Fibroblast of pulmonary artery (primary cell): ENCODE measurements at regions not wholly inside any gene's neighbourhood (a gene's known extent, or its start where the extent isn't known, plus 50 kb on each side); places are given as distances from the start of the nearest gene placed in this dataset.
"Not testable (repeated sequence)": the region's sequence is repeated elsewhere in the genome, so short reads cannot be mapped to it uniquely, and the experiment has no call there.

ENCODE experiments used
- DNase-seq: peaks from one replicate; pipeline ENCODE4 v3.0.0-alpha.2; 2010; ENCODE audit warnings: low read depth
- H3K4me3 ChIP-seq: replicated peaks from 2 replicates; pipeline ENCODE4 v1.5.1; 2011; ENCODE audit warnings: low read depth, mild to moderate bottlenecking, control low read depth, low read length, moderate library complexity
- TF ChIP-seq, protein P1 (sequence below): IDR thresholded peaks from 2 replicates; pipeline ENCODE4 v1.5.1; 2011; ENCODE audit warnings: mild to moderate bottlenecking, control low read depth, low read length, inconsistent platforms; ENCODE audit errors: missing control alignments

DNA sequence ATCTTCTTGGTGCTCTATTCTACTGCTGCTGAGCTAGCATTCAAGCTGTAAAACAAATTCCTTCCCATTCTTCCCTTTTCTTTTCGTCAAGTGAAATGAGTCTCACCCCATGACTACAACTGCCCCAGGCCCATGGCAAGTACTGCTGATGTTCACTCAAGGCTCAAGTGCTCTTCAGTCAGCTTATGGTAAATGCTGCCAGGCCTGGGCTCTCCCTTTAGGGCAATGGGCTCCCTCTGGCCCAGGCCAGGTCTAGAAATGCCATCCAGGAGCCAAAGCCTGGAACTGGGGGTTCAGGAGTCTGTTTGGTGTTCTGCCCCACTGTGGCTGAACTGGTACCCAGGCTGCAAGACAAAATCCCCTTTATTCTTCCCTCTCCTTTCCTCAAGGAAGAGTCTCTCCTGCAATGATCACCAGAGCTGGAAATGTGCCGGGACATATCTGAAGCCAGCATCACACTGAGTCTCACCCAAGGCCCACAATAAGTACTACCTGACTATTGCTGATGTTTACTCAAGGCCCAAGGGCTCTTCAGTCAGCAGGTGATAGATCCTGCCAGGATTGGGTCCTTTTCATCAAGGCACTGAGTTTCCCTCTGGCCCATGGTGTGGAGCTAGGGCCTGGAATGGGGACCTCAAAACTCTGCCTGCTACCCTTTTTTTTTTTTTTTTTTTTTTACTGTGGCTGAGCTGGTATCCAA, 205.0 kb upstream of the STAC start:
- H3K4me3 ChIP-seq, result no peak overlapping the region

DNA sequence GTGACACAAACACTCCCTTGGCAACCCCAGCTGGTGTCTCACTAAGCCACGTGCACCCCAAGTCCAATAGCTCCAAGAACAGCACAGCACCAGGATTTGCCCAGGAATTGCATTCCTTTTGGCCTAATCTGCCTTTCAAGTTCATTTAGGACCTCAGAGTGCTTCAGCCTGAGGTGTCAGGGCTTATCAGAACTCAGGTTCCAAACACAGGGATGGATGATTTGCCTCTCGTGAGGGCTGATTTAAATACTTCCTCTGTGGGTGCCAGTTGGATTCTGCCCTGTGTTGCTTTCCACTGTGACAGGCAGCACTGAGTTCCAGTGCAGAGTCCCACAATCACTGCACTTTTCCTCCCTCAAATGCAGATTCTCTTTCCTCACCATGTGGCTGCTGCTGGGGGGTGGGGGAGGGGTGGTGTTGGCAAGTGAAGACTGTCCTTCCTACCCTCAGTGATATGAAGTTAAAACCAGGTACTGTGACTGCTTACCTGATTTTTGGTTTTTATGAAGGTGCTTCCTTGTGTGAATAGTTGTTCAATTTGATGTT, 204.3 kb upstream of the STAC start:
- TF ChIP-seq, protein P1, sequence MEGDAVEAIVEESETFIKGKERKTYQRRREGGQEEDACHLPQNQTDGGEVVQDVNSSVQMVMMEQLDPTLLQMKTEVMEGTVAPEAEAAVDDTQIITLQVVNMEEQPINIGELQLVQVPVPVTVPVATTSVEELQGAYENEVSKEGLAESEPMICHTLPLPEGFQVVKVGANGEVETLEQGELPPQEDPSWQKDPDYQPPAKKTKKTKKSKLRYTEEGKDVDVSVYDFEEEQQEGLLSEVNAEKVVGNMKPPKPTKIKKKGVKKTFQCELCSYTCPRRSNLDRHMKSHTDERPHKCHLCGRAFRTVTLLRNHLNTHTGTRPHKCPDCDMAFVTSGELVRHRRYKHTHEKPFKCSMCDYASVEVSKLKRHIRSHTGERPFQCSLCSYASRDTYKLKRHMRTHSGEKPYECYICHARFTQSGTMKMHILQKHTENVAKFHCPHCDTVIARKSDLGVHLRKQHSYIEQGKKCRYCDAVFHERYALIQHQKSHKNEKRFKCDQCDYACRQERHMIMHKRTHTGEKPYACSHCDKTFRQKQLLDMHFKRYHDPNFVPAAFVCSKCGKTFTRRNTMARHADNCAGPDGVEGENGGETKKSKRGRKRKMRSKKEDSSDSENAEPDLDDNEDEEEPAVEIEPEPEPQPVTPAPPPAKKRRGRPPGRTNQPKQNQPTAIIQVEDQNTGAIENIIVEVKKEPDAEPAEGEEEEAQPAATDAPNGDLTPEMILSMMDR, result no peak
- H3K4me3 ChIP-seq, result no peak overlapping the region
- no peak for DNase-seq

More for the DNA sequence above, 205.0 kb upstream of the STAC start:
- no peak for DNase-seq
- TF ChIP-seq, protein P1, result no peak

DNA sequence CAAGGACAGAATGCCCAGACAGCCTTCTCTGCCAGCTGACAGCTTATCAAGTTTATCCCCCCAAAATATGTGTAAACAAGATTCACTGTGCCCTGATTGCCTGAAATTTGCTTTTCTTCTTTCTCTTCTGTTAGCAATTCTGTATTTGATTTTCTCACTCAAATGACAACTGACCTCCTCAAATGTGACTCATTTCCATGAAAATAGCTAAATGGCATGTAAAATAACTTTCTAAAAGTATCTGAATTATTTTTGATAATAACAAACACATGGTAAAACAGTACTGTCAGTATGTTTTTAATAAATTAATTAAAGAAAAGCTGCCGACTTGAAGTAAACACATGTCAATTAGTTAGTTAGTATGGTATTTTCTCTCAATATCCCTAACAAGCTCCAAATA, 202.3 kb upstream of the STAC start:
- TF ChIP-seq, protein P1, result no peak
- no peak for DNase-seq
- no peak overlapping the region for H3K4me3 ChIP-seq

DNA sequence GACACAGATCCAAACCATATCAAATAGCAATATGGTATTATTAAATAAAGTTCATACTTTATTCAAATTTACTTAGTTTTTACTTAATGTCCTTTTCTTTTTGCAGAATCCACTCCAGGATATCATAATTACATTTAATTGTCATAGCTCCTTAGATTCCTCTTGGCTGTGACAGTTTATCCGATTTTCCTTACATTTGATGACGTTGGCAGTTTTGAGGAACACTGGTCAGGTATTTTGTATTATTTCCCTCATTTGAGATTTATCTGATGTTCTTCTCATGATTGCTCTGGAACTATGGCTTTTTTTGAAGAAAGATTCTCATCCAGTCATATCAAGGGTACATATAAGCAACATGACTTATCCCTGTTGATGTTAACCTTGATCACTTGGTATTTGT, 198.3 kb upstream of the STAC start:
- TF ChIP-seq, protein P1, result no peak
- DNase-seq, result no peak
- H3K4me3 ChIP-seq, result no peak overlapping the region

DNA sequence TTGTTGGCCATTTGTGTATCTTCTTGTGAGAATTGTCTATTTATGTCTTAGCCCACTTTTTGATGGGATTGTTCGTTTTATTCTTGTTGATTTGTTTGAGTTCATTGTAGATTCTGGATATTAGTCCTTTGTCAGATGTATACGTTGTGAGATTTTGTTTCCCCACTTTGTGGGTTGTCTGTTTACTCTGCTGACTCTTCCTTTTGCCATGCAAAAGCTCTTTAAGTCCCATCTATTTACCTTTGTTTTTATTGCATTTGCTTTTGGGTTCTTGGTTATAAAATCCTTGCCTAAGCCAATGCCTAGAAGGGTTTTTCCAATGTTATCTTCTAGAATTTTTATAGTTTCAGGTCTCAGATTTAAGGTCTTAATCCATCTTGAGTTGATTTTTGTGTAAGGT, 193.1 kb upstream of the STAC start:
- DNase-seq, H3K4me3 ChIP-seq: not testable (repeated sequence)

DNA sequence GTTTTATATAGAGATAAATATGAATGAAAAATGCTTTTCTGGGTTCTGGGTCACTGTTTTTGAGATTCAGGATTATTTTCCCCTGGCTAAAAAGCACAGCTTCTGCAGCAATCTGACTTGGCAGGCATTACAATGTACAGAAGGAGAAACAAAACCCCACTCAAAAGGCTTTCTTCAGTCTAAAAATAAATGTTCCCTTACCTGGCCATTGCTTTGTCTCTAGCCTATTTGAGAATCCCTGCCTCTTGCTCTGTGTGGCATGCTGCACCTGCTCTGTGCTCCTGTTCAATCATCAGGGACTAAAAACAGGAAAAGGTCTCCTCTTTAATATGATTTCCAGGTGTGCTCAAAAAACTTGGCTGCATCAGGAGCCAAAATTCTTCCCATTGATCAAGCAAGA, 187.4 kb upstream of the STAC start:
- DNase-seq, result no peak
- TF ChIP-seq, protein P1, result no peak
- H3K4me3 ChIP-seq, result no peak overlapping the region

DNA sequence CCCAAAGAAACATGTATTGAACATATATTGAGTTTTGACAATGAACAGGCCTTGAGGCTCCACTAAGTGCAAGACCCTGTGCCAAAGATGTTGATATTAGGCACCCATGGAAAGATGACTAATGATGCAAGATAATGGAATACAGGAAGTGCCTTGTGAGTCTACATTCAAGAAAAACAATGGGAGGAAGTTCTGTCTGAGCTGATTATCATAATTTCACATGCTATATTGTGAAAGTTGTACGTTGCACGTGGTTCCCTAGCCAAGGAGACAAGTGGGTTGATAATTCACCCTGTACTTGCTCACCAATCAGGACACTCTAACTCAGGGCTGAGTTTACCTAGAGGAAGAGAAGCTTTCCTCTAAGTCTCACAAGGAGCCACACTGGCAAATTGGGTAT, 186.9 kb upstream of the STAC start:
- TF ChIP-seq, protein P1, result no peak
- H3K4me3 ChIP-seq, result no peak overlapping the region
- peak; percentile 95 for DNase-seq
